NCI-H1417 treated with DMSO at 0.1 percent for 48 hours (cell line): ENCODE measurements at regions not wholly inside any gene's neighbourhood (a gene's known extent, or its start where the extent isn't known, plus 50 kb on each side); places are given as distances from the start of the nearest gene placed in this dataset.
"Not testable (repeated sequence)": the region's sequence is repeated elsewhere in the genome, so short reads cannot be mapped to it uniquely, and the experiment has no call there.

ENCODE experiments used
- DNase-seq: peaks from one replicate; lab custom pipeline; 2025; lab: John Stamatoyannopoulos, UW

DNA sequence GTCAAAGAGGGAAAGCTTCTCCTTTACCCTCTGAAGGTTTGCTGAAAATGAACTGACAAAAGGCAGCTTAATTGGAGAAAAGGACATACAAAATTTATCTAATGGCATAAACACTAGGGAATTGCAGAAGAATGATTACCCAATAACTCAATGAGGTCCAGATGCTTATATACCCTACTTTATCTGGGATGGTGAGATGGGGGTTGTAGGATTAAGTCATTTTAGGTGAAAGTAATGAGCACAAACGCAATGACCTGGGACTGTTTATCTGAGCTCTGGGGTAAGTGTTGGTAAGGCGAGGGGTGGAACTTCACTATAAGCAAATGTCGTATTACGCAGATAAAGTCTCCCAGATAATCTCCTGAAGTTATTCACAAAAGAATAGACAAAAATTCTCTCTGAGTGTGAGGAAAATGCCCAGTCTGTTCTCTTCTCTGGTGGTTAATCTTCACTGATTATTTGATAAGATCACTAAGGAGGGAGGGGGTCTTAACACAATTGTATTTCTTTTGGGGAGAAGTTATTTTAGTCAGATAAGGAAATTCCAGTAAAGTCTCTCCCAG lies 1067.8 kb downstream of the DNAJB9 start:
- no peak for DNase-seq

DNA sequence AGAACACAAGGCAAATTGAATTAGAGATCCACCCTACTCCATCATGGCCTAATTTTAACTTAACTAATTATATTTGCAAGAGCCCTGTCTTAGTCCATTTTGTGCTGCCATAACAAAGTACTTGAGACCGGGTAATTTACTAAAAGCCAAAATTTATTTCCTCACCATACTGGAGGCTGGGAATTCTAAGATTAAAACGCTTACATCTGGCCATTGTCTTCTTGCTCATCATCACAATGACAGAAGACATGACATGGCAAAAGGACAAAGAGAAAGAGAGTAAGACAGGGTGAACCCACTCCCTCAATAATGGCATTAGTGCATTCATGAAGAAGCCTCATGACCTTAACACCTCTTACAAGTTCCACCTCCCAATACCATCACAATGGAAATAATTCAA lies 1068.6 kb downstream of the DNAJB9 start:
- no peak for DNase-seq

DNA sequence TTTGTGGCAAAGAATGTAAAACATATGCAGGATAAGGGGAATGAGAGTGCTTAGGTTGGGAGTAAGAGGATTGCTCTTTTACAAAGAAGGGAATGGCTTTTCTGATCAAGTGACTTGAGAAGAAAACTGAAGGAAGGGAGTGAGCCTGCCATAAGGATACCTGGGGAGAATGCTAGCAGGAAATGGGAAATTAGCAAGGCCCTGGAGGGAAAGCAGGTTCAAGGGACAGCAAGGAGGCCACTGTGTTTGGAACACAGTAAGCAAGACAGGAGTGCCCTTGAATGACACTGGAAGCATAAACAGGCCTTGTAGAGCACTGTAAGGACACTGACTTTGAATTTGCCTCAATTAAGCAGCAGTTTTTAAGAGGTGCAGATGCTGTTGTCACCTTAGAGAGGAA lies 1069.9 kb downstream of the DNAJB9 start:
- no peak for DNase-seq

DNA sequence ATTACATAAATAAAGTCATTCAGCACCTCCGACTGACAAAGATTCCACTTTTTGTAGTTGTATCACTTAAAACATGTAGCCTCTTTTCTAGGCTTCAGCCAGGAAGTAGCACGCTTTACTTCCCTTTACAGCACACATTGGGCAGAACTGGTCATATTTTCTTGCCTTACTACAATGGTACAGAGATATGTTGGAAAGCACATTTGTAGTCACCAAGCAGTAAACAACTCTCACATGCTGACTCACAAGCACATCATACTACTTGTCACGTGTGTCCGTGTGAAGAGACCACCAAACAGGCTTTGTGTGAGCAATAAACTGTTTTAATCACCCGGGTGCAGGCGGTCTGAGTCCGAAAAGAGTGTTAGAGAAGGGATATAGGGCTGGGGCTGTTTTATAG lies 1071.8 kb downstream of the DNAJB9 start:
- no peak for DNase-seq

DNA sequence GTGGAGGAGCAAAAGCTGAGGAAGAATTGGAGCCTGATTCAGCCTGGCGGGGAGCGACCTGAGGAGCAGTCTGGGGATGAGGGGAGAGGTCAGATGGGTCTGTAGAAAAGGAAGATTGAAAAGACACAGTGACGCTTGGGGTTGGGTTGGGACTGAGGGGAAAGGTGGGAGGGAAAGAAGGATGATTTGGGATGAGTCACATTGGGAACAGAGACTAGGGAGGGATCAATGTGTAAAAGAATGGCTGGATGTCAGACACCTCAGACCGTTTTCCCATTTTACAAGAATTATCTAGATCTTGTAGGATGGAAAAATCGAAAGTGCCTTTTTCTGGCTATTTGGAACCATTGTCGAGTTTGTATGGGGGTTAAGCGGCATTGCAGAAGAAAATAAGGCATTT lies 1076.5 kb downstream of the DNAJB9 start:
- DNase-seq, result no peak

DNA sequence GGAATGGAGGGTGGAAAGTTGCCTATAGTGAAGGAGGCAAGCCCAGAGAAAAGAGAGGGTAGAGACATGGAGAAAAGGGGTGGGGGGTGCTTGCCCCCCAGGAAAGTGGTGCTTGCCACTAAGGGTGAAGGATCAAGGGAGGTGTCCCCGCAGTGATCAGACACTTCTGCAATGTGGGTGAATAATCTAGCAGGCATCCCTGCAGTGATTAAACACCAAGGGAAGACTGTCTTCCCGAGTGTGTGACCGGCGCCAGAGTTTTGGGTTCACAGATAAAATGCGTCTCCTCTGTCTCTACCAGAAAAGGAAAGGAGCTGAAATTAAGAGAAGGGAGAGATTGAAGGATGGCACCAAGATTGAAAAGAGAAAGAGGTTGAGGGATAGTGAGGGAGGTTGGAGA lies 1076.9 kb downstream of the DNAJB9 start:
- DNase-seq, result not testable (repeated sequence)

DNA sequence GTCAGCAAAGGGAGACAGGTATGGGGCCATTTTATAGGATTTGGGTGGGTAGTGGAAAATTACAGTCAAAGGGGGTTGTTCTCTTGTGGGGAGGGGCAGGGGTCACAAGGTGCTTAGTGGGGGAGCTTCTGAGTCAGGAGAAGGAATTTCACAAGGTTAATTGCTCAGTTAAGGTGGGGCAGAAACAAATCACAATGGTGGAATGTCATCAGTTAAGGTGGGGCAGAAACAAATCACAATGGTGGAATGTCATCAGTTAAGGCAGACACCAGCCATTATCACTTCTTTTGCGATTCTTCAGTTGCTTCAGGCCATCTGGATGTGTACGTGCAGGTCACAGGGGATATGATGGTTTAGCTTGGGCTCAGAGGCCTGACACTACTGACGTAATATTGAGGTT lies 1077.6 kb downstream of the DNAJB9 start:
- DNase-seq, result not testable (repeated sequence)

DNA sequence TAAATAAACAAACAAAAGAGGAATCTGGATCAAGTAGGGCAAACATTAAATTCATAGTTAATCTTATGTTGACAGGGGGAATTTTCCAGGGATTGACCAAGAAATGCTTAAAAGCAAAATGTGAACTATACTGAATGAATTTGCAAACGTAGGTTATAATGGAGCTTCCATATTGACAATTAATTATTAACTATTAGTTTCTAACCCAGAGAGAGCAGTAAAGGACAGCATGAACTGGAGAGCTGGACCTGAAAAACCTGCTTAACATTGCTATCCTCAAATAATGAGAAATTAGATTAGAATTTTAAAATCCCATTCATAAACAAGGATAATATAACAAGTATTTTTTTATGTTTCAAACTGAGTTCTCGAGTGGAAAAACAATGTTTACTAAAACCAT lies 1089.6 kb downstream of the DNAJB9 start:
- DNase-seq, result no peak

DNA sequence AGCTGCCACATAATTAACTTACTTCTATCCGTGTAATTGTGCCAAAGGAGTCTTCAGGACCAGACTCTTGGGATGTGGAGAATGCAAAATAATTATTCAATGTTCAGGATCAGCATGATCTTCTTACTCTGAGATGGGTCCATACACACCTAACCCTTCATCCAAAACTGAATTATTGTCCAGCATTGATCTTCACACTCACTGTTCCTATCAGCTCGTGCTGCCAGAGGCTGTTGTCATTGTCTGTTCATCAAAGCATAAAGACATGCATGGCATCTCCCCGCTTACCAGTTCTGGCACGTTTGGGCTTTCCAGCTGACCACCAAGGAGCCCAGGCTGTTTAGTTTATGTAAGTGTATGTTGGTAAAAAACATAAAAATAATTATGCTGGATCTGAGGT lies 1090.7 kb downstream of the DNAJB9 start:
- DNase-seq, result no peak

DNA sequence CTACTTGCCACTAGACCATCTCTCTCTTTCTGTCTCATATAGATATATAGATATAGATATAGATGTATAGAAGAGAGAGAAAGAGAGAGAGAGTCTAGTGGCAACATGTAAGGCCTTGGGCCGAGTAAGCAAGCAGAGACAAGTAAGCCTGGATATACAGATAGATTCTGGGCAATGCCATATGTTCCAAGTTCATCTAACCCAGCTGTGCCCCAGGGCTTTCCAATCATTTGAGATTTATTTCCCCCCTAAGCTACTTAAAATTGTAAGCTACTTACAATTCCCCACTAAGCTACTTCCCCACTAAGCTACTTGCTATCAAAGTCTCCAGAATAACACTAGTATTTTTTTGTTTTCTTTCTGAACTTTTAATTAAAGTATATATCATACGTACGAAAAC lies 1094.1 kb downstream of the DNAJB9 start:
- DNase-seq, result no peak

DNA sequence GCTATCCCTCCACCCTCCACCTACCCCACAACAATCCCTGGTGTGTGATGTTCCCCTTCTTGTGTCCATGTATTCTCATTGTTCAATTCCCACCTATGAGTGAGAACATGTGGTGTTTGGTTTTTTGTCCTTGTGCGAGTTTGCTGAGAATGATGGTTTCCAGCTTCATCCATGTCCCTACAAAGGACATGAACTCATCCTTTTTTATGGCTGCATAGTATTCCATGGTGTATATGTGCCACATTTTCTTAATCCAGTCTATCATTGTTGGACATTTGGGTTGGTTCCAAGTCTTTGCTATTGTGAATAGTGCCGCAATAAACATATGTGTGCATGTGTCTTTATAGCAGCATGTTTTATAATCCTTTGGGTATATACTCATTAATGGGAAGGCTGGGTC lies 1117.6 kb downstream of the DNAJB9 start:
- not testable (repeated sequence) for DNase-seq

DNA sequence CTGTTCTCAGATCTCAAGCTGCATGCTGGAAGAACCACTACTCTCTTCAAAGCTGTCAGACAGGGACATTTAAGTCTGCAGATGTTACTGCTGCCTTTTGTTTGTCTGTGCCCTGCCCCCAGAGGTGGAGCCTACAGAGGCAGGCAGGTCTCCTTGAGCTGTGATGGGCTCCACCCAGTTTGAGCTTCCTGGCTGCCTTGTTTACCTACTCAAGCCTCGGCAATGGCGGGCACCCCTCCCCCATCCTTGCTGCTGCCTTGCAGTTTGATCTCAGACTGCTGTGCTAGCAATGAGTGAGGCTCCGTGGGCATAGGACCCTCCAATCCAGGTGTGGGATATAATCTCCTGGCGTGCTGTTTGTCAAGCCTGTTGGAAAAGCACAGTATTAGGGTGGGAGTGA lies 1122.9 kb downstream of the DNAJB9 start:
- DNase-seq, result not testable (repeated sequence)

DNA sequence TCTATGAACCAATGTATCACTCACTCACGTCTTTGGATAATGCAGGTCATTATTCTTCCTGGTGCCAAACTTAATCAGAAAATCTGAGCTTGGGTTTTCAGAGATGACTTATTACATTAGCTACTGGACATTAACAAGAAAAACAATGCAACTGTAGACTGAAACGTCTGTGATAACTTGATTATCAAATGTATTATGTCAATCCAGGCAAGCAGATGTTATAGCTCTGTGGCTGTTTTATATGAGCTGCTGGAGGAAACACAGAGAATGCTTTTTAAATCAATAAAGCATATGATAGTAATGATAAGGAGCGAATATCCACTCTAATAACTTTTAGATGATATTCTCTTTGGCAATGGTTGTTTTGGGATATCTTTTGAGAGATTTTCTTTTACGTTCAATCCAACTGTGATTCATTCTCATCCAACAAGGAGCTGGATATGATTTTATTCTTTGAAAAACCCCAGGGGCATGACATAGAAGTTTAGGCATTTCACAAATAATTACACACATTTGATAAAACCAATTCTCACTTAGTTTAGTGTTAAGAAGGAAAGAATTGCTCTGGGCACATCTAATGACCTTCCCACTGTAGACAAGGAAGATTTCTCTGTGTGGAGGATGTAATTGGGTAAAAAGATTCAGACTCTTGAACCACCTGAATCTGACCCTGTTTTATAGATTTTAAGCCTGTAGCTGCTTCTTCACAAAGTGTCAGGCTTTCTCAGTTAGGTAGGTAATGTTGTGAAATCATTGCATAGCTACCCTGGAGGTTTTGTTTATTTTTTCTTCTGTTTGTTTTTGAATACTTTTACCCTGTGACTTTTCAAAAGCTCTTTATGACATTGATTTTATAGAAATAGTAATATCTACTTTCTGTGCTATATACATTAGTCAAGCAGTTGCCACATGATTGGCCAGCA lies 1124.7 kb downstream of the DNAJB9 start:
- no peak for DNase-seq

DNA sequence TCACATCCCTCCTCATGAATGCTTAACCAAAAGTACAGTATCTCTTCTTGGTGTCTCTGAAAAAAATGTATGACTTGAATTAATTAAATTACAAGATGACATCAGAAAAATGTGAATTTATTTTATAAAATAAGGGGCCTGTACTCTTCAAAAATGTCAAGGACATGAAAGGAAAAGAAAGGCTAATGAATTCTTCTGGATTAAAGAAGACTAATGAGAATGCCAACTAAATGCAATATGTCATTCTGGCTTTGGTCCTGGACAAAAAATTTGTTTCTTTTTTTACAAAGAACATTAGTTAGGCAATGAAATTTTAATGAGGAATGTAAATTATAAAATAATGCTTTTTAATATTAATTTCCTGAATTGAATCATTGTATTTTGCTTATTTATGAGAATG lies 1125.7 kb downstream of the DNAJB9 start:
- no peak for DNase-seq

DNA sequence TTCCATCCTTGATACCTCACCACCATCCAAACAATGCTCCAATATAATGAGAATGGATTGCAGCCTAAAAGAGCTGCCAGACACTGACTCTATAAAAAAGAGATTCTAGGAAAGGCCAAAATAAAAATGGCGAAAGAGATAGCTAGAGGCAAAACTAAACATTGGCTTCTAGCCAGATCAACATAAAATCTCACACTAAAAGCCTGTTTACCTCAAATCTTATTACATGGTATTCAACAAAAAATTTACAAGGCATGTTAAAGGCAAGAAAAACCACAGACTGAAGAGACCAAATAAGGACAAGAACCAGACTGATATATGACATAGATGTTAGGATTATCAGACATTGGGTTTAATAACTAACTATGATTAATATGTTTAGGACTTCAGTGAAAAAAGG lies 1127.0 kb downstream of the DNAJB9 start:
- DNase-seq, result no peak

DNA sequence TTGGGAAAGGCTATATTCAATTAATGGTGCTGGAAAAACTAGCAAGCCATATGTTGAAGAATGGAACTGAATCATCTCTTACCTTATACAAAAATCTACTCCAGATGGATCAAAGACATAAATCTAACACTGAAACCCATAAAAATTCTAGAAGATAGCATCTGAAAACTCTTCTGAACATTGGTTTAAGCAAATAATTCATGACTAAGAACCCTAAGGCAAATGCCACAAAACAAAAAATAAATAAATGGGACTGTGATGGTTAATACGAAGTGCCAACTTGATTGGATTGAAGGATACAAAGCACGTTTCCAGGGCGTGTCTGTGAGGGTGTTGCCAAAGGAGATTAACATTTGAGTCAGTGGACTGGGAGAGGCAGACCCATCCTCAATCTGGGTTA lies 1130.0 kb downstream of the DNAJB9 start:
- no peak for DNase-seq

DNA sequence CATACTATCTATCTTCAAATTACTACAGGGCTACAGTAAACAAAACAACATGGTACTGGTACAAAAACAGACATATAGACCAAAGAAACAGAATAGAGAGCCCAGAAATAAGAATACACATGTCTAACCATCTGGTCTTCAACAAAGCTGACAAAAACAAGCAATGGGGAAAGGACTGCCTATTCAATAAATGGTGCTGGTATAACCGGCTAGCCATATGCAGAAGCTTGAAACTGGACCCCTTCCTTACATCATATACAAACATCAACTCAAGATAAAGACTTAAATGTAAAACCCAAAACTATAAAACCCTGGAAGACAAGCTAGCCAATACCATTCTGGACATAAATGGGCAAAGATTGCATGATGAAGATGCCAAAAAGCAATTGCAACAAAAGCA lies 1143.7 kb downstream of the DNAJB9 start:
- DNase-seq, result no peak

DNA sequence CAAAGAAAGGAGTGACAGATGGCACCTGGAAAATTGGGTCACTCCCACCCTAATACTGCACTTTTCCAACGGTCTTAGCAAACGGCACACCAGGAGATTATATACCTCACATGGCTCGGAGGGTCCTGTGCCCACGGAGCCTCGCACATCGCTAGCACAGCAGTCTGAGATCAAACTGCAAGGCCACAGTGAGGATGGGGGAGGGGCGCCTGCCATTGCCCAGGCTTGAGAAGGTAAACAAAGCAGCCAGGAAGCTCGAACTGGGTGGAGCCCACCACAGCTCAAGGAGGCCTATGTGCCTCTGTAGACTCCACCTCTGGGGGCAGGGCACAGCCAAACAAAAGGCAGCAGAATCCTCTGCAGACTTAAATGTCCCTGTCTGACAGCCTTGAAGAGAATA lies 1149.7 kb downstream of the DNAJB9 start:
- not testable (repeated sequence) for DNase-seq

DNA sequence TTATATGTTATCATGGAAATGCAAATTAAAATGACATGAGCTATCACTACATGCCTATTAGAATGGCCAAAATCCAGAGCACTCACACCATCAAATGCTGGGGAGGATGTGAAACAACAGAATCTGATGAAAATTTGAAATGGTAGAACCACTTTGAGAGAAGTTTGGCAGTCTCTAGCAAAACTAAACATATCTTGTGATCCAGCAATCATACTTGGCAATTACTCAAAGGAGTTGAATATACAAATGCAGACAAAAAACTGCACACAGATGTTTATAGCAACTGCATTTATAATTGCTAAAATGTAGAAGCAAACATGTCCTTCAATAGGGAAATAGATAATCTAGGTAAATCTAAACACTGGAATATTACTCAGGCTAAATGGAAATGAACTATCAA lies 1164.9 kb downstream of the DNAJB9 start:
- DNase-seq, result no peak

DNA sequence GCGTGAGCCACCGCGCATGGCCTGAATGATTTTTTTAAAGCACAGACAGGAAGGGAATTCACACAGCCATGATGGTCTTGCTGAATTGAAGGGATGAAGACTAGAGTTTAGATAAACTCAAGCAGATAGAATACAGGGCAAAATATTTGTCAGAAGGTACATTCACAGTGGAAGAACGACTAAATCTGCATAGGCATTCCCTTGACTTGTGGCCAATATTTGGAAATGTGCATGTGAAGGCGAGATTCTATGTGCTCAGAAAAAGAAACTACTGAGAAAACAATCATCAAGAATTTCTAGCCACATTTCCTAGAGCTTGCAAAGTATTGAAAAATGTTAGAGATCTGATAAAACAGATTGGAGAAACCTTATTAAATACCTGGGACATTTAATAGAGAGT lies 1166.2 kb downstream of the DNAJB9 start:
- no peak for DNase-seq

DNA sequence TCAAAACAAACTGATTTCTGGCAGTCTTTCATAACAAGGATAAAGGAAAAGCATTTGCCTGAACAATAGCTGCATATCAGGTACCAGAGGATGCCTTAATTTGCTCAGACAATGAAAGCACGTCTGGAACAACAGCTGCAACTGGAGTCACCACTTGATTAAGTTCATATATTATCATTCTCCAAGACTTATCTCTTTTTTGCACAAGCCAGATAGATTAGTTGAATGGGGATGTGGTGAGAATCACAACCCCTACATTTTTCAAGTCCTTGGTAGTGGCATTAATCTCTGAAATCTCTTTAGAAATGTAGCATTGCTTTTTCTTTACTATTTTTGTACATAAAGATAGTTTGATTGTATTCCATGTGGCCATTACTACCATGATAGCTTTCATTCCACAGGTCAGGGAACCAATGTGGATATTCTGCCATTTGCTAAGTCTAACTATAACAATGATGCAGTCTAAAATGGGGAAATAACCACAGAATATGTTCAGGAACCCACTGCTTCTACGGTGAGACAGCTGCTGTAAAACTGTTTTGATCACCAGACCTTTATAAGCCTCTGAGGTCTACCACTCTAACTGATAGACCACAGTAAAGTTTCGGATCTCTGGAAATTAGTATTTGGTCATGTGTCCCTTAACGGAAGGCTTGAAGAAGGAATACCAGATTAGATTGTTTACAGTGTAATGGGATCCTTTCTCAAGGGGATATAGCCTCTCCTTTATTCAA lies 1176.2 kb downstream of the DNAJB9 start:
- no peak for DNase-seq

DNA sequence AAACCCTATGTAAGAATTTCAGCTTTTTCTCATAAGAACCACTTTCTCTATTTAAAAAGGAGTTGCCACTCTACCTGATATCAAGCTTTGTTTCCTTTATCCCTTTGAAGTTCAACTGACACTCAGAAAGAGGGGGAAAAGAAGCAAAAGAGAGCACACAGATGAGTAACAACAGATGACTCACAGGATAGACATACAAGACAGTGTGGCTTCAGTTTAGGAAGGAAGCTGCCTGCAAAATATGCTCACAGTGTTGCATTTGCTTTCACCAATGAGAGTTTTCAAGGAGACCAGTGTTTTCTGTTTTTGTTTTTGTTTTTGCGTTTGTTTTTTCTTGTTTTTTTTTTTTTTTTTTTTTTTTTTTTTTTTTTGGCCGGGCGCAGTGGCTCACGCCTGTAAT lies 1181.6 kb downstream of the DNAJB9 start:
- no peak for DNase-seq

DNA sequence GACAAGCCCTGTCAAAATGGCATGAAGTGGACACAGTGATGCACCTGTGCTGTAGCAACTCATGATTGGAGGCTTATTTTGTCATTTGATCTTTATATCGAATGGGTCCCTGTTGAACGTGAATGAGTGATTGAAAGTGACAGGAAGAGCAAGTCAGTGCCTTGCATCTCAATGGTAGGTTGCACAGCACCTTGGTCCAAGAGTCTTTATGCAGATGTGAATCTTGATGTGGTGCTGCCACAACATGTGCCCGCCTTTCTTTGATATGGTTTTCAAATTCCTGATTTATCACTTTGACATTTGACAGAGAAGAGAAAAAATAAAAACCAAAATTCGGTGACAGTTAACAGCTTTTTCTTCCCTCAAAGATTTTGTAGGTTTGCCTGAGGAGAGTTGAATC lies 1182.4 kb downstream of the DNAJB9 start:
- no peak for DNase-seq
